ENCODE measurements at regions not wholly inside any gene's neighbourhood (a gene's known extent, or its start where the extent isn't known, plus 50 kb on each side); places are given as distances from the start of the nearest gene placed in this dataset.

DNA sequence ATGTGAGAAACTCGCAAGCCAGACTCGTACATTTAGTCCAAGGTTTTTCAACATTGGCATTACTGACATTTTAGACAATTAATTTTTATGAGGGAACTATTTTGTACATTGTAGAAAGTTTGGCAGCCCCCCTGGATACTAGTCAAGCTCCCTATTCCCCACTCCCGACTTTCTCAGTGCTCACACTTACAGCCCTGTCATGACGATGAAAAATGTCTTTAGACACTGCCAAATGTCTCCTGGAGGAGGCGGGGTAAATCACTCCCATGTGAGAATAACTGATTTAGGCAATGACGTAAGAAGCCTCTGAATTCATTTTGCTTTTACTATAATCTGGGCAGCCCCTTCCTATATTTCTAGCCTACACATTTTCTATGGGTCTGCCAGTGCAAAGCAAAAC, 535.8 kb upstream of the KLHL1 start:
- H3K4me3 ChIP-seq (ENCODE audit: control insufficient read depth in 2 of 3, extremely low read depth in 1 of 3, insufficient read depth in 2 of 3, low read depth in 1 of 3, low read length in 3 of 3): no peak overlapping the region
- no peak overlapping the region for H3K4me2 ChIP-seq (ENCODE audit: control insufficient read depth, extremely low read depth, insufficient read depth, low read depth, low read length)
- H3K27ac ChIP-seq (ENCODE audit: control insufficient read depth, insufficient read depth, low read length): no peak overlapping the region
- no peak for FAIRE-seq
- no peak for DNase-seq (ENCODE audit: low read depth, low spot score)
- no peak overlapping the region for H2AFZ ChIP-seq (ENCODE audit: control insufficient read depth, low read length)
- no peaks in the 10 kb centered on the region for H3K9me3 ChIP-seq (ENCODE audit: control insufficient read depth, low read depth, low read length)
- dilution Hi-C loops (cut with MboI; ENCODE audit: extremely low pct_ligation_motif_present, low sequenced_read_pairs): no loop called here
- H3K36me3 ChIP-seq (ENCODE audit: control insufficient read depth in 2 of 2, extremely low read depth in 1 of 2, insufficient read depth in 2 of 2, low read length in 2 of 2): no peaks in the 10 kb centered on the region
- H3K79me2 ChIP-seq (ENCODE audit: control insufficient read depth, insufficient read depth, low read length): no peaks in the 10 kb centered on the region
- no peaks in the 10 kb centered on the region for H3K4me1 ChIP-seq (ENCODE audit: control insufficient read depth, extremely low read depth, insufficient read depth, low read length)
- no peak overlapping the region for H3K9ac ChIP-seq (ENCODE audit: control insufficient read depth, extremely low read depth, insufficient read depth, low read length)
- TF ChIP-seq, protein P1, sequence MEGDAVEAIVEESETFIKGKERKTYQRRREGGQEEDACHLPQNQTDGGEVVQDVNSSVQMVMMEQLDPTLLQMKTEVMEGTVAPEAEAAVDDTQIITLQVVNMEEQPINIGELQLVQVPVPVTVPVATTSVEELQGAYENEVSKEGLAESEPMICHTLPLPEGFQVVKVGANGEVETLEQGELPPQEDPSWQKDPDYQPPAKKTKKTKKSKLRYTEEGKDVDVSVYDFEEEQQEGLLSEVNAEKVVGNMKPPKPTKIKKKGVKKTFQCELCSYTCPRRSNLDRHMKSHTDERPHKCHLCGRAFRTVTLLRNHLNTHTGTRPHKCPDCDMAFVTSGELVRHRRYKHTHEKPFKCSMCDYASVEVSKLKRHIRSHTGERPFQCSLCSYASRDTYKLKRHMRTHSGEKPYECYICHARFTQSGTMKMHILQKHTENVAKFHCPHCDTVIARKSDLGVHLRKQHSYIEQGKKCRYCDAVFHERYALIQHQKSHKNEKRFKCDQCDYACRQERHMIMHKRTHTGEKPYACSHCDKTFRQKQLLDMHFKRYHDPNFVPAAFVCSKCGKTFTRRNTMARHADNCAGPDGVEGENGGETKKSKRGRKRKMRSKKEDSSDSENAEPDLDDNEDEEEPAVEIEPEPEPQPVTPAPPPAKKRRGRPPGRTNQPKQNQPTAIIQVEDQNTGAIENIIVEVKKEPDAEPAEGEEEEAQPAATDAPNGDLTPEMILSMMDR (optimal IDR thresholded peaks at IDR 0.05 in 1 of 3, IDR thresholded peaks at IDR 0.05 in 1 of 3, conservative IDR thresholded peaks at IDR 0.05 in 1 of 3; ENCODE audit: extremely low read depth in 1 of 3, insufficient read depth in 2 of 3, low read length in 3 of 3): no peak
- TF ChIP-seq EZH2 (IDR thresholded peaks at IDR 0.05; ENCODE audit: low read length): no peak
- H3K27me3 ChIP-seq (ENCODE audit: control insufficient read depth, extremely low read depth, insufficient read depth, low read length): no peaks in the 10 kb centered on the region
- no peaks in the 10 kb centered on the region for H4K20me1 ChIP-seq (ENCODE audit: control insufficient read depth, extremely low read depth, insufficient read depth, low read length)
- no peaks in the 10 kb centered on the region for H3K9me1 ChIP-seq (ENCODE audit: control insufficient read depth, extremely low read depth, insufficient read depth, low read length)

DNA sequence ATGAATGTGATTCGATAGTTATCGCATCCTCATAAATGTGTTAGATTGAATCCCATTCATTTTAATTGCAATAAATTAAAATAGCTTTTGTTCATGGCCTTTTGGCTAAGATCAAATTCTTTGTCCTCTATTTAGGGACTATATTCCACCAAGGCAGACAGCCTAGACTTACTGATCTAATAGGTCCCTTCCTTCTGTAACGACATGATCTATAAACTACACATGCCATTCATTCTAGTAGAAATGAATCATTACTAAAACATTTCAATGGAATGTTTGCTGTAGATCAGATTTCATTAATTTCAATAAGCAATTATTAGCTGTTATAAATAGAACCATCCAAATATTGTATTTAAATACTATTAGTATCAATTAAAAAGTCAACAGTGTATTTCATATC, 526.6 kb upstream of the KLHL1 start:
- FAIRE-seq (no peak), DNase-seq (ENCODE audit: low read depth, low spot score) (no peak)
- no peaks in the 10 kb centered on the region for H3K9me1 ChIP-seq (ENCODE audit: control insufficient read depth, extremely low read depth, insufficient read depth, low read length)
- H4K20me1 ChIP-seq (ENCODE audit: control insufficient read depth, extremely low read depth, insufficient read depth, low read length): no peaks in the 10 kb centered on the region
- dilution Hi-C loops (cut with MboI; ENCODE audit: extremely low pct_ligation_motif_present, low sequenced_read_pairs): no loop called here
- H3K4me3 ChIP-seq (ENCODE audit: control insufficient read depth in 2 of 3, extremely low read depth in 1 of 3, insufficient read depth in 2 of 3, low read depth in 1 of 3, low read length in 3 of 3): no peak overlapping the region
- H3K4me1 ChIP-seq (ENCODE audit: control insufficient read depth, extremely low read depth, insufficient read depth, low read length): no peaks in the 10 kb centered on the region
- no peak overlapping the region for H3K4me2 ChIP-seq (ENCODE audit: control insufficient read depth, extremely low read depth, insufficient read depth, low read depth, low read length)
- H3K27ac ChIP-seq (ENCODE audit: control insufficient read depth, insufficient read depth, low read length): no peak overlapping the region
- H3K9me3 ChIP-seq (ENCODE audit: control insufficient read depth, low read depth, low read length): no peaks in the 10 kb centered on the region
- no peaks in the 10 kb centered on the region for H3K36me3 ChIP-seq (ENCODE audit: control insufficient read depth in 2 of 2, extremely low read depth in 1 of 2, insufficient read depth in 2 of 2, low read length in 2 of 2)
- H3K79me2 ChIP-seq (ENCODE audit: control insufficient read depth, insufficient read depth, low read length): no peaks in the 10 kb centered on the region
- H2AFZ ChIP-seq (ENCODE audit: control insufficient read depth, low read length): no peak overlapping the region
- H3K27me3 ChIP-seq (ENCODE audit: control insufficient read depth, extremely low read depth, insufficient read depth, low read length): no peaks in the 10 kb centered on the region
- no peak overlapping the region for H3K9ac ChIP-seq (ENCODE audit: control insufficient read depth, extremely low read depth, insufficient read depth, low read length)
- TF ChIP-seq, protein P1 (optimal IDR thresholded peaks at IDR 0.05 in 1 of 3, IDR thresholded peaks at IDR 0.05 in 1 of 3, conservative IDR thresholded peaks at IDR 0.05 in 1 of 3; ENCODE audit: extremely low read depth in 1 of 3, insufficient read depth in 2 of 3, low read length in 3 of 3): no peak
- TF ChIP-seq EZH2 (IDR thresholded peaks at IDR 0.05; ENCODE audit: low read length): no peak
